GM10266 (cell line): ENCODE measurements at regions not wholly inside any gene's neighbourhood (a gene's known extent, or its start where the extent isn't known, plus 50 kb on each side); places are given as distances from the start of the nearest gene placed in this dataset.

Source experiments
- DNase-seq: peaks from one replicate; pipeline ENCODE4 v3.0.0; 2012; ENCODE audit errors: extremely low spot score
- TF ChIP-seq, protein P1 (sequence below): IDR thresholded peaks from 2 replicates; pipeline ENCODE4 v1.5.1; 2012; ENCODE audit warnings: mild to moderate bottlenecking, low read depth; ENCODE audit not compliant: control insufficient read depth, insufficient read depth; ENCODE audit errors: missing control alignments

DNA sequence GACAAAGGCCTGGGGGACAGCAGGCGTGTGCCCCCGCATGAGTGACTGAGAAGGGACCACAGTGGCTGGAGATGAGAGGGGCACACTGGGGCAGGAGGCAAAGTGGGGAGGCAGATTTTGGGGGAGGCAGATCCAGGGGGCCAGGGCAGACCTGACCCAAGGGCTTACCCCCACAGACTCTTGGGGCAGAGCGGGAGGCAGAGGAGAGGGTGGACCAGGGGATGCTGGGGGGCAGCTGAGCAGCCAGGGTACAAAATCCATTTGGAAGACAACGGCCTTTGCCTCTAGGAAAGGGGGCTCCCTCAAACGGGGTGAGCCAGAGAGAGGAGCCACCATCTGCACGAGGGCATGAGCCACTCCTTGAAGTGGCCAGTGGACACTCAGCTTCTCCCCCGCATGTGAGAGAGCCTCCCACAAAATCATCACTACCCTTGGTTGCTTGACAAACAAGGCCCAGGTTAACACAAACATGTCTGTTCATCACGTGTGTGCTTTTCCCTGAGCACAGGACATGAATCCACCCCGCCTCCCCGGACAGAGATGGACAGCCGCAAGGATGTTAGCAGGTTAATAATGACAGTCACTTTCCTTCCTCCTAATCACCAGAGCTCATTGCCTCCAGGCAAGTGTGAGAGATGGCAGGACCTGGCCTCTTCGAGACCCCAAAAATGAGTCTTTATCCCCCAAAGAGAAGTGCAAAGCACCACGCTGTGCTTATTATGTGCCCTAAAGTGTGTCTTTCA lies 72.0 kb upstream of the RAB6C start:
- TF ChIP-seq, protein P1, sequence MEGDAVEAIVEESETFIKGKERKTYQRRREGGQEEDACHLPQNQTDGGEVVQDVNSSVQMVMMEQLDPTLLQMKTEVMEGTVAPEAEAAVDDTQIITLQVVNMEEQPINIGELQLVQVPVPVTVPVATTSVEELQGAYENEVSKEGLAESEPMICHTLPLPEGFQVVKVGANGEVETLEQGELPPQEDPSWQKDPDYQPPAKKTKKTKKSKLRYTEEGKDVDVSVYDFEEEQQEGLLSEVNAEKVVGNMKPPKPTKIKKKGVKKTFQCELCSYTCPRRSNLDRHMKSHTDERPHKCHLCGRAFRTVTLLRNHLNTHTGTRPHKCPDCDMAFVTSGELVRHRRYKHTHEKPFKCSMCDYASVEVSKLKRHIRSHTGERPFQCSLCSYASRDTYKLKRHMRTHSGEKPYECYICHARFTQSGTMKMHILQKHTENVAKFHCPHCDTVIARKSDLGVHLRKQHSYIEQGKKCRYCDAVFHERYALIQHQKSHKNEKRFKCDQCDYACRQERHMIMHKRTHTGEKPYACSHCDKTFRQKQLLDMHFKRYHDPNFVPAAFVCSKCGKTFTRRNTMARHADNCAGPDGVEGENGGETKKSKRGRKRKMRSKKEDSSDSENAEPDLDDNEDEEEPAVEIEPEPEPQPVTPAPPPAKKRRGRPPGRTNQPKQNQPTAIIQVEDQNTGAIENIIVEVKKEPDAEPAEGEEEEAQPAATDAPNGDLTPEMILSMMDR = no peak
- DNase-seq = no peak

DNA sequence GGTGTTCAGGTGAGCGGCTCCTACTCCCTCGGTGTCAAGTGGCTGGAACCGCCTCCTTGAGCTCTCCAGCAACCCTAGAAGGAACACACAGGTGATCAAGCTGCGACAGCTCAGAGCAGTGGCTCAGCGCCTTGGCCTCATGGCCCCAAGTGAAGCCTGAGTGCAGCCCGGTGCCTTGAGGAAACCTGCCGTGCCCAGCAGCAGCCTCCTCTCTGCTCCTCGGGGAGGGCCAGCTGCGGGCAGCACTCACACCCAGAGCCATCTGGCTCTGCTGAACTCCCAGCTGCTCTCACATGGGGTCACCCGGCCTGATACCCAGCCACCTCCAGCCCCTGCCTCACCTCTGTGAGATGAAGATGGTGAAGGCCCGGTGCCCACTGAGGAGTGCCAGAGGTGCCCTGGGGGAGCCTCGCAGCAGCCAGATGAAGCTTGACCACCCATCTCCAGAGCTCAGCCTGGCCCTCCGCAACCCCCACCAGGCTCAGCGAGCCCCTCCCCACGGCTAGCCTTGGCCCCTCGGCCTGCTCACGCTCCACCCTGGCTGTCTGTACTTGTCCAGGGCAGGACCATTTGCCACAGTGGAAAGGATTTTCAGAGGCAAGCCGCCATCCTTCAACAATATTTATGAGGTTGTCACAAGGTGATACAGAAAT lies 70.6 kb upstream of the RAB6C start:
- TF ChIP-seq, protein P1 = no peak
- no peak for DNase-seq

DNA sequence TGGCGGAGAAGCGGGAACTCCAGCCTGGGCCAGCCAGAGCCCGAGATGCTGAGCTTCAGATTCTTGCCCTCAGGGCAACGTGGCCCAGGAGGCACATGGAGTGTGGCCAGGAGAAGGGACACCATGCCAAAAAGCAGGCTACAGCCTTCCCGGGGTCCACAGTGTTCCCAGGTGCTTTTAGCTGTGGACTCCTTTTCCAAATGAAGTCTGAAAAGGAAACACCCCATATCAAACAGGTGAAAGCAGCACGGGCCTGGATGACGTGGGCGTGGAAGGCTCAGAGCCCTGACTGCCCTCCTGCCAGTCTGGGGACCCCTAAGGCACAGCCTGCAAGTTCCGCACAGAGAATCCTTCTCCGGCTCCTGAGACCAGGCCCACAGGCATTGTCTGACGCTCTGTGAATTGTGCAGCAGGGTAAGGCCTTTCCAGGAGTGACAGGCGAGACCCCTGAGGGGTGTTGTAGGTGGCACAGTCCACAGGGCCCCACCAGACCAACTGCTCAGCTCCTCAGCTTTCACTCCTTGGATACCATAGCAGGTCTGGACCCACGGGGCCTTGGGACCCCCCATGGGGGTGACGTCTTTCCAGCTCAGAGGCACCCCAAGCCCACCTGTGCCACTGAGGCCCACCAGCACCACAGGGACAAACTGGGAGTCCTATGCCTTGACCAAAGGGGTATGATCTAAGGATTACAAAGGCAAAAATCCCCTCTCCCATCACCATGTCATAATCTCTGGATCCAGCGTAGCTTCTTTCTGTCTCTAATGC lies 69.6 kb upstream of the RAB6C start:
- no peak for DNase-seq
- TF ChIP-seq, protein P1 = no peak

DNA sequence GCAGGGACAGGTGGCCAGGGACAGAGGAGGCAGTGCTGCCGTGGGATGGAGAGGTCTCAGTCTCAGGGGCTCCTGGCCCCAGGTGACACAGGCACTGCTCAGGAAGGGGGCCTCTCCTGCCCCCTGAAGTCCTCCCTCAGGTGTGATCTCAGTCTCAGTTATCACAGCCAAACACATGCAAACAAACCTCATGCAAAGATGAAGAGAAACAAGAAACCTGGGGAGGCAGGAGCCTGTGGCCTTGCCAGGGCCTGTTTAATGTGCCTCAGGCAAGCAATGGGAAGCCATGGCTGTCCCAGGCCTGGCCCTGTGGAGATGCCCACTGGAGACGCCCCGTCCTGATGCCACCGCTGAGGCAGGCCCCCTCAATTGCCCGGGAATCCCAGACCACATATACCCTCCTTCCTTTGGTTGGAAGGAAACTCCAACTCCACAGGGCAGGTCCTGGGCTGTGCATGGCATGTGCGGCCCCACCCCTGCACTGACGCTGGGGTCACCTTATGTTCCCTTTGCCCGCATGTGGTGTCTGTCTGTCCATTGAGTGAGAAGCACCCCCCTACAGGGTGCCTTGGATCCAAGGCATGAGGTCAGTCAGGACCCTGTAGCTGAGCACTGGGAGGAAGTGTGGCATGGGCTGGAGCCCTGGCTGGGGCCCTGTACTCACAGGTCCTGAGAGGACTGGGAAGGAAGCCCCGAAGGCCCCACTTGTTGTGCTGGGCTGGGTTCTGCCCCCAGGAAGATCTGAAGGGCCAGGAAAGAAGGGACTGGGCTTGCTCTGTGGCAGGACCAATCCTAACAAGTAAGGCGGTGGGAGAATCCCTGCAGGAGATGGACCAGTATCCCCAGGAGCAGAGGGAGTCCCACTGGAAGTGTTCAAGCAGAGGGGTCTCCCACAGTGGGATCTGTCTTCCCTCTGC lies 68.8 kb upstream of the RAB6C start:
- DNase-seq = no peak
- TF ChIP-seq, protein P1 = no peak

DNA sequence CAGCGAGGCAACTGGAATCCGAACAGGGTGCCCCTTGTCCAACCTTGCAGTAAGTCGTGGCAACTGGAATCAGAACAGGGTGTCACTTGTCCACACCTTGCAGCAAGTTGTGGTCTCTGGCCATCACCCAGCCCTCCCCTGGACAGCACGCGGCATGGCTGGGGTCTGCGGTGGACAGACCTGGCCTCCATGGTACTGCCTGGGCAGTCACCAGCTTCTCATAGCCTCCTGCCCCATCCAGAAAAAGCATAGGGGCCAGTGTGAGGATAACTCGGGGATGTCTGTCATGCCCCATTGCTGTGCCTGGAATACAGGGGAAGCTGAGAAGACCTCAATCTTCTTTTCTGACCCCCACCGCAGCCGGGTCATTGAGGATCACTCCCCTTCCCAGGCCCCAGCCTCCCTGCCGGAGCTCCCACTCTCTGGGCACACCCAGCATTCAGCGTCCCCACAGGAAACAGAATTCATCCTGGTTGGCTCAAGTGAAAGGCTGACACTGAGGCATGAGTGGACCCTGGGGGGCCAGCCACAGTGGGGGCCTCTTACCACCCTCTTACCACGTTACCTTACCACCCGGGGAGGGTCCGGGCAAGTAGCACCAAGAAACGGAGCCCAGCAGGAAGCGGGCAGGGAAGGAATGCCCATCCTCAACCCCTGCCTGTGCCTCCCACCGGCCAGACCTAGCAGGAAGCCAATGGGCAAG lies 68.0 kb upstream of the RAB6C start:
- no peak for DNase-seq
- TF ChIP-seq, protein P1 = no peak

DNA sequence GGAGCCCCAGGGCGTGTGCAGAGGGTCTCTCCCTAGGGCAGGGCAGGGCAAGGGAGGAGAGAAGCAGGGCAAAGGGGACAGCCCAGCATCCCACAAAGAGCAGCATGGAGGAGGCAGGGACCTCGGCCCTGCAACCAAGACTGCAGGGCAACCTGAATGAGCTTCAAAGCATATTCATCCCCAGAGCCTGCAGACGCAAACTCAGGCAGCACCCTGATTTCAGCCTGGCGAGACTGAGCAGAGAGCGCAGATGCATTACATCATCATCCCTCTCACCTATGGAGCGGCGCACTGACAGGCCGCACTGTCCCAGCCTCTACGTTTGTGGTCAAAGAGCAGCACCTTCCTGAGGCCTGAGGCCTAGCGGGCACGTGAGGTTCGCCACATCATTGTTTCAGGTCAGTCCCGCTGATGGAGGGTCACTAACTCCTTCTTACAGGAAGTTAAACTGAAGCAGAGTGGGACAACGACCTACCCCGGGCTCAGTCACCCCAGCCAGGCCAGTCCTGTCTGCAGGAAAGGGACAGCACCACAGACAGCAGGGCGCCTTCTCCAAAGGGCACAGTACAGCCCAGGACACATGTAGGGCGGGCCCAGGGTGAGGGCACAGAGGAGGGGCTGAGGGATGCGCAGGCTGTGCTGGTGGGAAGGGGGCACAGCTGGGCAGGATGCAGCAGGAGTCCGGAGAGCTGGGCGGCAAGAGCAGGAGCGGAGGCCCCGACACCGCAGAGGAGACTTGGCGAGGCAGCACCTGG lies 67.2 kb upstream of the RAB6C start:
- TF ChIP-seq, protein P1 = no peak

More for the DNA sequence above, 67.2 kb upstream of the RAB6C start:
- DNase-seq = no peak
